ENCODE measurements at regions not wholly inside any gene's neighbourhood (a gene's known extent, or its start where the extent isn't known, plus 50 kb on each side); places are given as distances from the start of the nearest gene placed in this dataset.

DNA sequence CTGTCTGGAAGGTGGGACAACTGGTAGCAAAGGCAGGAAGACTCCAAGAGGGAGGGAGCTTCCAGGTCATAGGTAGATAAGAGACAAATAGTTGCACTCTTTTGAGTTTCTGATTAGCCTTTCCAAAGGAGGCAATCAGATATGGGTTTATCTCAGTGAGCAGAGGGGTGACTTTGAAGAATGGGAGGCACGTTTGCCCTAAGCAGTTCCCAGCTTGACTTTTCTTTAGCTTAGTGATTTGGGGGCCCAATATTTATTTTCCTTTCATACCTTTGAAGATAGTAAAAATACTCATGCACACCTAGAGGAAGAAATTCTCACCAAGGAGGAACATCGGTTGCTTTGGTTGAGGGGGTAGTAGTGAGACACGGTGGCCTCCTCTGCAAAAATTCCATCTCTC is 212.1 kb upstream of the SVIL start (continued):
- TF ChIP-seq, protein P1, sequence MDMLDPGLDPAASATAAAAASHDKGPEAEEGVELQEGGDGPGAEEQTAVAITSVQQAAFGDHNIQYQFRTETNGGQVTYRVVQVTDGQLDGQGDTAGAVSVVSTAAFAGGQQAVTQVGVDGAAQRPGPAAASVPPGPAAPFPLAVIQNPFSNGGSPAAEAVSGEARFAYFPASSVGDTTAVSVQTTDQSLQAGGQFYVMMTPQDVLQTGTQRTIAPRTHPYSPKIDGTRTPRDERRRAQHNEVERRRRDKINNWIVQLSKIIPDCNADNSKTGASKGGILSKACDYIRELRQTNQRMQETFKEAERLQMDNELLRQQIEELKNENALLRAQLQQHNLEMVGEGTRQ (IDR thresholded peaks at IDR 0.05; ENCODE audit: borderline replicate concordance, low read depth, low read length) = no peak
- TF ChIP-seq LARP7 (IDR thresholded peaks at IDR 0.05) (no peak), KAT2A (conservative IDR thresholded peaks at IDR 0.05; ENCODE audit: control insufficient read depth, low read depth, low read length) (no peak), NR2C2 (IDR thresholded peaks at IDR 0.05; ENCODE audit: borderline replicate concordance, control insufficient read depth, insufficient read length, low read depth) (no peak), HCFC1 (IDR thresholded peaks at IDR 0.05; ENCODE audit: low read length) (no peak), IKZF2 (IDR thresholded peaks at IDR 0.05) (no peak)
- TF ChIP-seq, protein P2, sequence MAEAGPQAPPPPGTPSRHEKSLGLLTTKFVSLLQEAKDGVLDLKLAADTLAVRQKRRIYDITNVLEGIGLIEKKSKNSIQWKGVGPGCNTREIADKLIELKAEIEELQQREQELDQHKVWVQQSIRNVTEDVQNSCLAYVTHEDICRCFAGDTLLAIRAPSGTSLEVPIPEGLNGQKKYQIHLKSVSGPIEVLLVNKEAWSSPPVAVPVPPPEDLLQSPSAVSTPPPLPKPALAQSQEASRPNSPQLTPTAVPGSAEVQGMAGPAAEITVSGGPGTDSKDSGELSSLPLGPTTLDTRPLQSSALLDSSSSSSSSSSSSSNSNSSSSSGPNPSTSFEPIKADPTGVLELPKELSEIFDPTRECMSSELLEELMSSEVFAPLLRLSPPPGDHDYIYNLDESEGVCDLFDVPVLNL (IDR thresholded peaks at IDR 0.05; ENCODE audit: low read depth, low read length) = no peak

DNA sequence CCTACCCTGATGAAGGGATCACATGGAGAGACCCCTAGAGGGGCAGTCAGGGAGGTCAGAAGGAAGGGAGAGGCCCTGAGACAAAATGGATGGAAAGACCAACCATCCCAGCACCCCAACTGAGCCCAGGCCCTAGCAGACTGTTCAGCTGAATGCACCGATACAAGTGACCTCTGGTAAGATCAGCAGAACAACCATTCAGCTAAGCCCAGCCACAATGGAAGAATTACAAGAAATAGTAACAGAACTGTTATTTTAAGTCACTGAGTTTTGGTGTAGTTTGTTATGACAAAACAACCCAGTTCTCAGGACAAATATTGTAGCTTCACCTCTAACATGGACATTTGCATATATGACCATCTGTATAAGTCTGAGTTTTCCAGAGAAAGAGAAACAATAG is 210.4 kb upstream of the SVIL start:
- FAIRE-seq (no peak), ATAC-seq (no peak), DNase-seq (ENCODE audit: low read depth, low spot score) (no peak)
- ChIA-PET CTCF (no interaction called here), SMC1A (ENCODE audit: uncharacterized antibody, unreplicated experiment) (no interaction called here), POLR2A (no interaction called here), RAD21 (ENCODE audit: unreplicated experiment) (no interaction called here)
- Histone ChIP-seq H3K4me3 (no peak overlapping the region), H3K9me3 (replicated peaks; ENCODE audit: control insufficient read depth, insufficient read depth, low read length) (no peaks in the 10 kb centered on the region), H3K36me3 (ENCODE audit: control insufficient read depth in 2 of 2, insufficient read depth in 2 of 2, low read length in 1 of 2) (no peaks in the 10 kb centered on the region), H3K4me2 (ENCODE audit: control insufficient read depth, insufficient read depth) (no peak overlapping the region), H4K20me1 (ENCODE audit: control insufficient read depth, insufficient read depth) (no peaks in the 10 kb centered on the region), H3K27me3 (replicated peaks in 1 of 2; ENCODE audit: control insufficient read depth in 2 of 2, insufficient read depth in 2 of 2, low read length in 1 of 2) (peaks cover 0 to 2% of the 10 kb centered on the region in 2 experiments; a peak in 2 of 4 replicates), H3K9ac (ENCODE audit: control insufficient read depth, insufficient read depth, low read length) (no peak overlapping the region), H3K27ac (ENCODE audit: control insufficient read depth, insufficient read depth) (no peak overlapping the region), H2AFZ (ENCODE audit: control insufficient read depth, low read depth, low read length) (no peak overlapping the region), H3K4me1 (ENCODE audit: control insufficient read depth, insufficient read depth, low read length) (no peaks in the 10 kb centered on the region), H3K79me2 (ENCODE audit: control insufficient read depth, insufficient read depth, low read length) (no peaks in the 10 kb centered on the region)
- intact Hi-C loops (cut with micrococcal nuclease; ENCODE audit: unreplicated experiment) = no loop called here
- no TSS peak for BruUV-seq (replicated peaks)
- TF ChIP-seq EP300 (IDR thresholded peaks at IDR 0.05; ENCODE audit: borderline replicate concordance in 1 of 2, control insufficient read depth in 1 of 2, low read depth in 2 of 2, low read length in 2 of 2) = no peak
- TF ChIP-seq SMAD5 (IDR thresholded peaks at IDR 0.05; ENCODE audit: low read depth) = no peak
- no peak for TF ChIP-seq ZZZ3 (IDR thresholded peaks at IDR 0.05; ENCODE audit: control insufficient read depth, insufficient read length, low read depth)
- no peak for TF ChIP-seq RAD21 (IDR thresholded peaks at IDR 0.05; ENCODE audit: insufficient read depth, low read depth, low read length)
- no peak for TF ChIP-seq POU2F2 (IDR thresholded peaks at IDR 0.05; ENCODE audit: borderline replicate concordance, low read depth, low read length)
- no peak for TF ChIP-seq SMAD1 (IDR thresholded peaks at IDR 0.05; ENCODE audit: low read depth, partially characterized antibody)
- no peak for TF ChIP-seq HDGF (IDR thresholded peaks at IDR 0.05)
- 50% methylated on average over 1 of the region's 1 CpG for WGBS (ENCODE audit: insufficient coverage, insufficient replicate concordance, low lambda C conversion rate, missing lambda C conversion rate)
- in situ Hi-C loops (cut with MboI) = no loop called here
